ENCODE measurements at regions not wholly inside any gene's neighbourhood (a gene's known extent, or its start where the extent isn't known, plus 50 kb on each side); places are given as distances from the start of the nearest gene placed in this dataset.
"Not testable (repeated sequence)": the region's sequence is repeated elsewhere in the genome, so short reads cannot be mapped to it uniquely, and the experiment has no call there.

GRCh38 chr14:105938055-105938863 is 411.9 kb downstream of the TMEM121 start:
- no peak for DNase-seq (ENCODE audit: low spot score)

- DNase-seq (ENCODE audit: low spot score), result no peak
Observed at GRCh38 chr14:105938959-105939358, 412.6 kb downstream of the TMEM121 start.

DNA sequence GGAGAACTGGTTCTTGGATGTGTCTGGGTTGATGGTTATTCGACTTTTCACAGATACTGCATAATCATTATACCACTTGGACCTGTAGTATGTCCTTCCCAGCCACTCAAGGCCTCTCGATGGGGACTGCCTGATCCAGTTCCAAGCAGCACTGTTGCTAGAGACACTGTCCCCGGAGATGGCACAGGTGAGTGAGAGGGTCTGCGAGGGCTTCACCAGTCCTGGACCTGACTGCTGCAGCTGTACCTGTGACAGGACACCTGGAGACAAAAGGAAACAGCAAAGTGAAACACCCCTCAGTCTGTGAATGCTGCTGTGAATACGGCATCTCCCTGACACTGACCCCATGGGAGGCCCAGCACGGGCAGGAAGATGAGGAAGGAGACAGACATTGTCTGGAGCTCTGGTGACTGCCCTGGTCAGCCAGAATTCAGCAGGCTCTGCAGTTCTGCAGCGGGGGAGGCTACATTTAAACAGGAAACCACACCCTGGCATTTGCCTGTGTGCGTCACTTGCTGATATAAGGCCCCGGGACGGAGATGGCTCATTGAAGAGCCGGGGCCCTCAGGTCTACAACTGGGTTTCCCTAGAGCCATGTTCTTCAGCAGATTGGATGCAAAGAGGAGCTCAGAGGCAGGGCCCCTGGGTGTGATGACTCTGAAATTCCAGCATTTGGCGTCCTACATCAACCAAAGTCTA is 413.6 kb downstream of the TMEM121 start:
- no peak for DNase-seq (ENCODE audit: low spot score)

DNA sequence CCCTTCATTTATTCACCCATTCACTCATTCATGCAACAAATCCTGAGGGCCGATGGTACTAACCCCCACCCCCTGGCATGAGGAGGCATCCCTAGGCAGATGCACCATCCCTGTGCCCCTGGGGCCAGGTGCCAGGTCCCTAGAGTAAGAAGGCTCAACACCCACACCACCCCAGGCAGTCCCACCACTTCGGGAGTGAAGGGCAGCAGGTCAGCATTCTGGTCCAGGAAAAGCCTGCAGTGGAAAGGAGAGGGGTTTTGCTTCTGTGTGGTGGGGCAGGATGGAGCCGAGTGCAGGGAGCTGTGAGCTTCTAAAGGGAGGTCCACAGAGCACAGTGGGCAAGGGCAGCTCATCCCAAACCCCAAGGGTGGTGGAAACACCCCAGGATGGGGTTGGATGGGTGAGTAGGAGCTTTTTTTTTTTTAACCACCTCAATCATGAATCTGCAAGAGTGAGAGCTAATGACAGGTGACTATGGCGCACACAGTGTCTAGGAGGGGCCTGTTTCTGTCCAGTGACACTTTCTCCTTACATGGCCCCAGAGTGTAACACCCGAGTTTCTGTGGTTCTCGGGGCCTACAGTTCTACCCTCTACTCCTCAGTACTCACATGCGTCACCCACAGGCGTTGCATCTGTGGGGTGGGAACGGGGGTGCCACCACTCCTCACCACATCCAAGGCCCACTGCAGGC is 414.3 kb downstream of the TMEM121 start:
- no peak for DNase-seq (ENCODE audit: low spot score)

DNA sequence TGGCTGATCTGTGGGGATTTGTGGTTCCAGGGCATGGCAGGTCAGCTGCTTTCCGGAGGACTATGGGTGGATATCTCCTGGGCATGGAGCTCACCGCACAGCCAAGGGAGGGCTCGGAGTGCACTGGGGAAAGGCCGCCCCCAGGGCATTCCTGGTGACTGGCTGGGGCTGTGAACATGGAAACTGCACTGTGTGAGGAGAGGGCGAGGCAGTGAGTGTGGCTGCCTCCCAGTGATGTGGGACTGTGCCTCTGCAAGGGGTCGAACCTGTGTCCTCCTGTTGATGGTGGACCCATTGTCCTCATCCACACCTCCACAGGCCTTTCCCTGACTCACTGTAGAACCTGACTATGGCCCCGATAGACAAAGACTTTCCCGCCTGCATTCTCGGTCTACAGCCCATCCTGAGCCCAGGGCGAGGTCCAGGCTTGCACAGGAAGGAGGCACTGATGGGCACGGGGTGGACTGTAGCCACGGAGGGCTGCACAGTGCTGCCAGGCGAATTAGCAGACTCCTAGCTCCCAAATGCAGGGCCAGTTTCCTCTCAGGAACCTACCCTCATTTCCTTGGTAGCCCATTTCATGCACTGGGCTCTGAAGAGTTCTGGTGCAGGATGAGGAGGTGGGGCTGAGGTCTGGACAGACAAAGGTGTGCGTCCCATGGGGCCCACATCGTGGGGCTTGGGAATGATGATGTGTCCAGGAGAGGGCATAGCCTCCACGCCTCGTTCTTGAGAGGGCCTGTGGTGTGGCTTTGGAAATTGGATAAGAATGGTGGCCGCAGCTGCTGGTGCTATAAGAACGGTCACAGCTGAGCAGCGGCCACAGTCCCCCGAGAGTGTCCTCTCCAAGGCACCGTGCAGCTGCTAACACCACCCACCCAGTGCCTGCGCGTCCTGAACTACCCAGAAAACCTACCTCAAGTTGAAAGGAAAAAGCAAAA is 415.1 kb downstream of the TMEM121 start:
- no peak for DNase-seq (ENCODE audit: low spot score)

DNA sequence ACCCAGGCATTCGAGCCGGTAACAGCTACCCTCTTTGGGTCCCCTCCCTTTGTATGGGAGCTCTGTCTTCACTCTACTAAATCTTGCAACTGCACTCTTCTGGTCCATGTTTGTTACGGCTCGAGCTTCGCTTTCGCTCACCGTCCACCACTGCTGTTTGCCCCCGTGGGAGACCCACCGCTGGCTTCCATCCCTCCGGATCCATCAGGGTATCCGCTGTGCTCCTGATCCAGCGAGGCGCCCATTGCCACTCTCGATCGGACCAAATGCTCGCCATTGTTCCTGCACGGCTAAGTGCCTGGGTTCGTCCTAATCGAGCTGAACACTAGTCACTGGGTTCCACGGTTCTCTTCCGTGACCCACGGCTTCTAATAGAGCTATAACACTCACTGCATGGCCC is 416.3 kb downstream of the TMEM121 start:
- not testable (repeated sequence) for DNase-seq (ENCODE audit: low spot score)

DNA sequence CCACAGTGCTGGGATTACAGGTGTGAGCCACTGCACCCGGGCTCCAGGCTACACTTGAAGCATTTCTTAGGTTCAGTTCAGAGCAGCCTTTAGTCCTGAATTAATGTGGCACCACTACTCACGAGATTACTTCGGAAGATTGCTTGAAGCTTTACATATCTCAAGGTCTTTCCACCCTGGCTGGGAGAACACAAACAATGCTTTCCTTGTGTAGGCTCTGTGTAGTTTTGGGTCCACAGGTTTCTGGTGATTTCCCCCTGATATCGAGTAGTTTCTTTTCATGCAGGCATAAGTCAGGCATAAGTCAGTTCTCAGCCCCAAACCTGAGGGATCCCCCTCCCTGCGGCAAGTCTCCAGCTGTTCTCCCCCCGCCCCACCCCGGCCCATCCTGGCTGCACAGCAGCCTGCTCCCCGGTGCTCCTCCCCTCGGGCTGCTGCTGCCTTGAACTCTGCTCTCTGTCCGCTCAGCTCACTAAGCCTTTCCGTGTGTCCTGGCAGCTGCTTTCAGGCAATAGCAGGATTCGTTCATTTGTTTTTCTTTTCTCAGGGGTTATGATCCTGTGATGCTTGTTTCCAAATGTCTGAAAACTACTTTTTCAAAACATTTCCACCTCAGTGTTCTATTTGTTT is 417.7 kb downstream of the TMEM121 start:
- DNase-seq (ENCODE audit: low spot score), result no peak

DNA sequence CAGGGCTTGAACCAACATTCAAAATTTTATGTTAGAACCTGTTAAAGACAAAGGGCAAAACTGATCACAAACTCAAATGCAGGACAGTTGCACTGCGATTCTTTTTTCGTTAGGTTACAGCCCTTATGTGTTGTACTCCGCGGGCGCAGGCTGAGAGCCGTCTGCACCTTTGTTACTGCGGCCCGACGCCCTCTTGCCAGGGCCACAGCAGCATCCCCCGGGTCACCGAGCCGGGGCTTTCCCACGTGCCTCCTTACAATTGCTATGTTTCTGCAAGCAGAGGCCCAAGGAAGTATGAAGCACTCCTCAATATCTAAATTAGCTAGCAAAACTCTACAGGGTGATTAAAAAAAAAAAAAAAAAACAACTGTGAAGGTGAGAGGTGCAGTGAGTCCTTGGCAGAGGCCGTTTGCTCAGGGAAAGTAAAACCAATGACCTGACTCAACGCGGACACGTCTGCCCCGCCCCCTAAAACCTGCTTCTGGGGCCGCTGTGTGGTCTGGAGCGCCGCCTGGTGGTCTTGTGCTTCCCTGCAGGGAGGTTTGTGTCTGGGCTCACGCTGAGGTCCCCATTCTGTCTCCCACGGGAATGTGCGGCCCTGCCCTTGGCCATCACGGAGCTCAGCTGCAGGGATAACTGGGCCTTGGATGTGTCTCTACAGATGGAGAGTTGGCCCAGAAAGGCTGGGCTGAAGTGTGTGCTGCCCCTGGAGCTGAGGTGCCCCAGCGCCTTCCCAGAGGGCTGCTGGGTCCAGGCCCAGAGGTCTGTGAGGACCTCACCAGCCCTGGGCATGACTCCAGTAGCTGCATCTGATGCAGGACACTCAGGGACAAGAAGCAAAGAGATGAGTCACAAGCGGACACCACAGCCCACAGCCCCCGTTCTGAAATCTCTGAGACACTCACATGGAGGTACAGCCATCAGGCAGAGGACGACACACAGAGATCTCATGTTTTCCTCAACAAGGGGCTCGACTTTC is 418.5 kb downstream of the TMEM121 start:
- DNase-seq (ENCODE audit: low spot score), result peak; percentile 52

DNA sequence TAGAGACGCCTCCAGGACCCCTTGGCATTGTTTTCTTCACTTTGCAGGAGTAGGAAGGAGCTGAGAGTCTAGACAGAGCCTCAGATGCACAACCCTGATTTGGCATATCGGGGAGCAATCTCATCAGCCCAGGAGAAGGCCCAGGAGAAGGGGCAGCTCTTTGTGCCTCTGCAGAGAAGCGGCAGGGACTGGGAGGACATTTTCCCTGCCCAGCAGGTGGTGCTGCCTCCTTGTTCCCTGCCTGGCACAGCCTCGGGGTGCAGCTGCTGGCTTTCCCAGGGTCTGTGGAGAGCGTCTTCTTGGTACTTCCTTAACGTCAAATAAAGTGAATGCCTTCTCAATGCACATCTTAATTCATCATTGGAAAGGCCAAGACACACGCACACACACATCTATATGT is 419.5 kb downstream of the TMEM121 start:
- DNase-seq (ENCODE audit: low spot score), result no peak

DNA sequence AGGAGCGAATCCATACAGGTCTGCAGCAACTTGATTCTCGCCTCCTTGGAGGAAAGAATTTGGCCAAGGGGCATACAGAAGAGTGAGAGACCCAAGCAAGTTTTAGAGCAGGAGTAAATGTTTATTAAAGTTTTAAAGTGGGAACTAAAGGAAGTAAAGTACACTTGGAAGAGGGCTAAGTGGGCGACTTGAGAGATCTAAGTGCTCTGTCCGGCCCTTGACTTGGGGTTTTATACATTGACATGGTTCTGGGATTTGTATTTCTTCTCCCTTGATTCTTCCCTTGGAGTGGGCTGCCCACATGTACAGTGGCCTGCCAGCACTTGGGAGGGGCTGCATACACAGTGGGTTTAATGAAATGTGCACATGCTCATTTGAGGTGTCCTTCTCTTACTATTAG is 421.2 kb downstream of the TMEM121 start:
- DNase-seq (ENCODE audit: low spot score), result no peak

GRCh38 chr14:105948955-105949354 is 422.6 kb downstream of the TMEM121 start:
- DNase-seq (ENCODE audit: low spot score), result not testable (repeated sequence)

GRCh38 chr14:105950364-105950892 is 424.0 kb downstream of the TMEM121 start:
- not testable (repeated sequence) for DNase-seq (ENCODE audit: low spot score)

GRCh38 chr14:105951399-105951798 is 425.0 kb downstream of the TMEM121 start:
- no peak for DNase-seq (ENCODE audit: low spot score)

DNA sequence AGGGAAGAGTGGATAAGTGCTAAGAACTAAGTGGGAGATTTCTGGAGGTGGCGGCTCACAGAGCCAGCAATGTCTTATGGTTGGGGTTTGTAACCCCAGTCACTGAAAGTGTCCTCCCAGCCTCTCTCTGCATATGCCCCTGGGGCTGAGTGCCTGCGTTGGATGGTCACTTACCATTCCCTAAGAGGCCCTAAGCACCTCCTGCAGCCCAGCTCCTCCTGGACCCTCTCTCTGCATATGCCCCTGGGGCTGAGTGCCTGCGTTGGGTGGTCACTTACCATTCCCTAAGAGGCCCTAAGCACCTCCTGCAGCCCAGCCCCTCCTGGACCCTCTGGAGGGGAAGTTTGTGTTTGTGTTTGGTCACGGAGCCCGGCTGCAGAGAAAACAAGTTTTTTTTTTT is 425.8 kb downstream of the TMEM121 start:
- no peak for DNase-seq (ENCODE audit: low spot score)

DNA sequence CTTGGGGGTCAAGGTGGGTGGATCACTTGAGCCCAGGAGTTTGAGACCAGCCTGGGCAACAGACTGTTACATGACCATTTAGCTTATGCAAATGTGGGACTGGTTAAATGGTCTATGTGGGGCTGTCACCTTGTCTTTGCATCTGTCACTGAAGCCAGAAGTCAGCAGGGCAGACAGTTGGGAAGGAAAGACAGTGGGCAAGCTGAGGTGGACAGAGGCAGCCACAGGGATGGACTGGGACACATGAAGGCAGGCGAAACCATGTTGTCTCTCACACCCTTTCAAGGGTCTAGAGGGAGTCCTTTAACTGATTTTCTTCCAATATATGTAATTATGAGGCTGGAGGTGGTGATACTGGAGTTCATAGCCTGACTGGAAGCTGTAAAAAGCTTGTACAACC is 426.4 kb downstream of the TMEM121 start:
- DNase-seq (ENCODE audit: low spot score), result no peak

- not testable (repeated sequence) for DNase-seq (ENCODE audit: low spot score)
Observed at GRCh38 chr14:105961625-105962024, 435.2 kb downstream of the TMEM121 start.

- no peak for DNase-seq (ENCODE audit: low spot score)
Observed at GRCh38 chr14:105962532-105962931, 436.1 kb downstream of the TMEM121 start.

DNA sequence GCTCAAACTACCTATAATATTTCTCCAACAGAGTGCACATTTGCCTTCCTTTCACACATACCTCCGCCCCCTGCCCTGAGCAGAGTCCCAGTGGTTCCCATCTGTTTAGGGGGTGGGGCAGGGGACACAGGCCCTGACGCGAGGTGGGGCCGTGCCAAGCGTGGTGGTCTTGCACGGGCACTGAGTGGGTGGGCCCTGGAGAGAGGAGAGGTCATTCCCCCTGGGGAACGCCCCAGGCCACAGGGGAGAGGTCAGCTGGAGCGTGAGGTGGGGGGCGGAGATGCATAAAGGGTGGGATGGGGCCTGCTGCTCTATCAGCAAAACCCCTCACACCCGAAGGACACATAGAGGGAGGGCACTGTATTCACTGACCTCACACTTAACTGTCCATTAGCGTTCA is 441.9 kb downstream of the TMEM121 start:
- DNase-seq (ENCODE audit: low spot score), result no peak

DNA sequence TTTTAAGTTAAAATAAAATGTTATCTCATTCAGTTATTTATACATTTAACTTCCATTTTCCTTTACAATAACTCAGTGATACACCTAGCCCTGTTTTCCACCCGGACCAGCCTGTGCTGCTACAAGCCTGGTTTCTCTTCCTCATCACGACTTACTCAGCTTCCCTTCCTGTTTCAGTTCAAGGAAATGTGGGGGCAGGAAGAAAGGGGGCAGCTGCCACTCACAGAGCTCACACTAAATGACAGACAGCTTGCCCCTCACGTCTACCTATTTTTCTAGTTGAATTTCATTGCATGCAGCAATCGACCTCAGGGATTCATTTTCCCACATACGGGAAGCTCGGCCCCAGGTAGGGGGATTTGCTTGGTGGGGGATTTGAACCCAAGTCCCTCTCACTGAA is 442.6 kb downstream of the TMEM121 start:
- DNase-seq (ENCODE audit: low spot score), result not testable (repeated sequence)

- not testable (repeated sequence) for DNase-seq (ENCODE audit: low spot score)
Observed at GRCh38 chr14:105970821-105971220, 444.4 kb downstream of the TMEM121 start.
